ENCODE measurements at regions not wholly inside any gene's neighbourhood (a gene's known extent, or its start where the extent isn't known, plus 50 kb on each side); places are given as distances from the start of the nearest gene placed in this dataset.

- H3K36me3 ChIP-seq (replicated peaks; ENCODE audit: insufficient read depth, low read depth) = no peaks in the 10 kb centered on the region
- no peak overlapping the region for H3K27ac ChIP-seq
- H4K20me1 ChIP-seq (ENCODE audit: insufficient read depth, poor library complexity, severe bottlenecking) = no peaks in the 10 kb centered on the region
- no peaks in the 10 kb centered on the region for H3K9me3 ChIP-seq (ENCODE audit: low read depth)
- H3K9me2 ChIP-seq (replicated peaks; ENCODE audit: insufficient read depth) = no peaks in the 10 kb centered on the region
- no peak overlapping the region for H3K4me2 ChIP-seq
- H3K79me2 ChIP-seq = no peaks in the 10 kb centered on the region
- H2AFZ ChIP-seq = no peak overlapping the region
- H3K4me1 ChIP-seq (ENCODE audit: insufficient read depth) = no peaks in the 10 kb centered on the region
- H3K4me3 ChIP-seq = no peak overlapping the region
- H3K27me3 ChIP-seq = no peaks in the 10 kb centered on the region
- DNase-seq (ENCODE audit: low spot score) = no peak
- TF ChIP-seq CTCF (IDR thresholded peaks at IDR 0.05; ENCODE audit: poor library complexity) (no peak), EZH2 (IDR thresholded peaks at IDR 0.05; ENCODE audit: borderline replicate concordance) (no peak)
- WGBS (ENCODE audit: low lambda C conversion rate, missing lambda C conversion rate) = 74% methylated on average over 10 of the region's 10 CpGs
Measured at GRCh38 chr1:25063591-25064416, 133.7 kb upstream of the RUNX3 start.

- Histone ChIP-seq H3K79me2 (no peaks in the 10 kb centered on the region), H3K9me2 (replicated peaks; ENCODE audit: insufficient read depth) (no peaks in the 10 kb centered on the region), H3K4me2 (no peak overlapping the region), H3K27ac (no peak overlapping the region), H4K20me1 (ENCODE audit: insufficient read depth, poor library complexity, severe bottlenecking) (no peaks in the 10 kb centered on the region), H3K4me3 (no peak overlapping the region), H2AFZ (no peak overlapping the region), H3K9me3 (ENCODE audit: low read depth) (no peaks in the 10 kb centered on the region), H3K27me3 (no peaks in the 10 kb centered on the region), H3K4me1 (ENCODE audit: insufficient read depth) (no peaks in the 10 kb centered on the region), H3K36me3 (replicated peaks; ENCODE audit: insufficient read depth, low read depth) (no peaks in the 10 kb centered on the region)
- DNase-seq (ENCODE audit: low spot score) = no peak
- TF ChIP-seq CTCF (IDR thresholded peaks at IDR 0.05; ENCODE audit: poor library complexity) = no peak
- no peak for TF ChIP-seq EZH2phosphoT487 (IDR thresholded peaks at IDR 0.05; ENCODE audit: low read depth, severe bottlenecking, unreplicated experiment)
- TF ChIP-seq EZH2 (IDR thresholded peaks at IDR 0.05; ENCODE audit: borderline replicate concordance) = no peak
- 91% methylated on average over 4 of the region's 4 CpGs for WGBS (ENCODE audit: low lambda C conversion rate, missing lambda C conversion rate)
Measured at GRCh38 chr1:25062621-25063255, 132.7 kb upstream of the RUNX3 start.

- no peaks in the 10 kb centered on the region for H3K36me3 ChIP-seq (replicated peaks; ENCODE audit: insufficient read depth, low read depth)
- H3K9me3 ChIP-seq (ENCODE audit: low read depth) = no peaks in the 10 kb centered on the region
- H3K27ac ChIP-seq = no peak overlapping the region
- no peak for DNase-seq (ENCODE audit: low spot score)
- no peaks in the 10 kb centered on the region for H3K9me2 ChIP-seq (replicated peaks; ENCODE audit: insufficient read depth)
- 89% methylated on average over 12 of the region's 12 CpGs for WGBS (ENCODE audit: low lambda C conversion rate, missing lambda C conversion rate)
- H3K27me3 ChIP-seq = no peaks in the 10 kb centered on the region
- TF ChIP-seq EZH2 (IDR thresholded peaks at IDR 0.05; ENCODE audit: borderline replicate concordance) = no peak
- no peak for TF ChIP-seq CTCF (IDR thresholded peaks at IDR 0.05; ENCODE audit: poor library complexity)
- no peak for TF ChIP-seq EZH2phosphoT487 (IDR thresholded peaks at IDR 0.05; ENCODE audit: low read depth, severe bottlenecking, unreplicated experiment)
- H4K20me1 ChIP-seq (ENCODE audit: insufficient read depth, poor library complexity, severe bottlenecking) = no peaks in the 10 kb centered on the region
- no peak overlapping the region for H3K4me2 ChIP-seq
- H2AFZ ChIP-seq = no peak overlapping the region
- no peaks in the 10 kb centered on the region for H3K79me2 ChIP-seq
- no peak overlapping the region for H3K4me3 ChIP-seq
- H3K4me1 ChIP-seq (ENCODE audit: insufficient read depth) = no peaks in the 10 kb centered on the region
Measured at GRCh38 chr1:25061261-25061995, 131.4 kb upstream of the RUNX3 start.
